Inflammatory macrophage treated with lipopolysaccharide for 4 hours (primary cell): ENCODE measurements at regions not wholly inside any gene's neighbourhood (a gene's known extent, or its start where the extent isn't known, plus 50 kb on each side); places are given as distances from the start of the nearest gene placed in this dataset.
"Not testable (repeated sequence)": the region's sequence is repeated elsewhere in the genome, so short reads cannot be mapped to it uniquely, and the experiment has no call there.

Source experiments
- DNase-seq: peaks from one replicate; pipeline ENCODE4 v3.0.0-alpha.2; 2020

DNA sequence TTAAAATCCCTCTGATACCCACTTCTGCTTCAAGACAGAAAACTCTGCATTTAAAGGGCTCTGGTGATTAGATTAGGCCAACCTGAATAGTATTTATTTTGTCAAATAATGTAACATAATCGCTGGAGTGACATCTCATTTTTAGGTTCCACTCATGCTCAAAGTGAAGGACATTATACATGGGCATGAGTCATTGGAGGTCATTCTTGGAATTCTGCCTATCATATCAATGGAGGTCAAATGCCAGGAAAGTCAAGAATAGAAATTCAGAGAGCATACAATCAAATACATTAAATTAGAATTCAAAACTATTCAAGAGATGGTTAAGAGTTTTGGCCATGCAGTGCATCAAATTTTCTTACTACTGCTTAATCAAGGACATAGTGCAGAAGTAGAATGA lies 50.8 kb upstream of the PRSS1 start:
- no peak for DNase-seq

DNA sequence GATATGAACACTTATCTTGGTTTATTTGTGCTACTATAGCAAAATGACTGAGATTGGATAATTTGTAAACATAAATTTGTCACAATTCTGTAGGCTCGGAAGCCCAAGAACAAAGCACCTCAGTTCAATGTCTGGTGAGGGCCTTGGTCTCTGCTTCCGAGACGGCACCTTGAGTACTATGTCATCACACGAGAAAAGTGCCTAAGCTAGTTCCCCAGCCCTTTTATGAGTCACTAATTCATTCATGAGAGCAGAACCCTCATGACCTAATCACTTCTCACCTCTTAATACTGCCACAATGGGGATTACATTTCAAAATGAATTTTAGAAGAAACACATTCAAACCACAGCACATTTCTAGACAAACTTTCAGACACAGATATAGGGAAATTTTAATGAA lies 52.0 kb upstream of the PRSS1 start:
- DNase-seq: peak; percentile 12

DNA sequence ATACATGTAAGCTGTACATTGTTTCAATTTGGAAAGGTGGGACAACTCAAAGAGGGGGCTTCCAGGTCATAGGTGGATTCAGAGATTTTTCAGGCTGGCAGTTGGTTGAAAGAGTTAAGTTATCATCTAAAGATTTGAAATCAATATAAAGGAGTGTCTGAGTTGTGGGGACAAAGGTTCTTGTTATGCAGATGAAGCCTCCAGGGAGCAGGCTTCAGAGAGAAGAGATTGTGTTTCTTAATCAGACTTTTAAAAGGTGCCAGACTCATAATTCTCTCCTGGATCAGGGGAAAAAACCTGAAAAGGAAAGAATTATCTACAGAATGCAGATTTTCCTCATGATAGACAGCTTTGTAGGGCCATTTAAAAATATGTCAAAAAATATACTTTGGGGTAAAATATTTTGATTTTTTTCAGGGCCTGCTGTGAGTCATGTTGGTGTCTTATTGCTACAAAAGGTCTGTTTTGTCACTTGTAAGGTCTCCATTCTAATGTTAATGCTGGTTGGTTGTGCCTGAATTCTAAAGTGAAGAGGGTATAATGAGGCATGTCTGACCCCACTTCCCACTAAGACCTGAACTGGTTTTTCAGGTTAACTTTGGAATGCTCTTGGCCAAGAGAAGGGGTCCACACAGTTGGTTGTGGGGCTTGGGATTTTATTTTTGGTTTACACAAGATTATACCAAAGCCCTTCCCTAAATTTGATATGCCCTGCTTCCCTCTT lies 52.7 kb upstream of the PRSS1 start:
- DNase-seq: no peak

DNA sequence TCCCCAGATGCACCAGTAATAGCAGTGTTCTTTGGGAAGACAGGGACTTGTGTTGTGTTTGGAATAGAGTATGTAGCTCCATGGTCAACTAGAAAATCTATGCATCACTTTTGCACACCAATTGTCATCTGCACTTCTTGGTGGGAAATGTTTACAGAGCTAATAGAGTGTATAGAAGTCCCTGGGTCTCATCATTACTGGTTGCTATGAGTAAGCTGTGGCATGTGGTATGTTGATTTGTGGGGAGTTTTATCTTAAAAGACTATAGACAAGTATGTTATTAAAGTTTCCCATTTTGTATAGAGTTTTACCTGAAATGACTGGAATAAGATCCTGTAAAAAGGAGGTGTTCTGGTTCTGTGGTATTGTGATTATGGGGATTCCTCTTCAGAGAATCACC lies 55.4 kb upstream of the PRSS1 start:
- no peak for DNase-seq

DNA sequence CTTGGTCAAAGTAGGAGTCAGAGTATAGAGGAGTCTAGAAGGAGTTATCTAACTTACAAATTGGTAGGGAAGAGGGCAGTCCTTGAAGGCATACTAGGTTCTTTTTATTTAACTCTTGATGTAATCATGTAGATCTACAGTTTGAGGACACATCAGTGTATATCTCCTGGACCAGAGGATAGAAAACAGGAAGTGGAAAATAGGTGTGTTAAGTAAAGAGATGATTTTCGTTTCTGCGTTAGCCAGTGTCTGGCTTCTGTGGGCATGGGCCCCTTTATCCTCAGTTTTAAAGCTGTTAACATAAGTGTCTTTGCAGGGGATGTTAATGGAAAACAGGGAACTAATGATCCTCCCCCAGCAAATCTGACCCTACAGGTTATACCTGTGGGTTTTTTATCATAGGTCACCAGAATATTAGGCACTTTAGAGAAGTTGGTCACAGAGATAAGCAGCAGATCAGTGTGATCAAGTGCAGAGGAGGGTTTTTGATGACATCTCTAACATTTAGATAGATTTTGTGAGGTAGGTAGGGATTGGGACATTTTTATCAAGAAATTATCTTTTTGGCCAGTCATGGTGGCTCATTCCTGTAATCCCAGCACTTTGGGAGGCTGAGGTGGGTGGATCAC lies 58.6 kb upstream of the PRSS1 start:
- DNase-seq: no peak

DNA sequence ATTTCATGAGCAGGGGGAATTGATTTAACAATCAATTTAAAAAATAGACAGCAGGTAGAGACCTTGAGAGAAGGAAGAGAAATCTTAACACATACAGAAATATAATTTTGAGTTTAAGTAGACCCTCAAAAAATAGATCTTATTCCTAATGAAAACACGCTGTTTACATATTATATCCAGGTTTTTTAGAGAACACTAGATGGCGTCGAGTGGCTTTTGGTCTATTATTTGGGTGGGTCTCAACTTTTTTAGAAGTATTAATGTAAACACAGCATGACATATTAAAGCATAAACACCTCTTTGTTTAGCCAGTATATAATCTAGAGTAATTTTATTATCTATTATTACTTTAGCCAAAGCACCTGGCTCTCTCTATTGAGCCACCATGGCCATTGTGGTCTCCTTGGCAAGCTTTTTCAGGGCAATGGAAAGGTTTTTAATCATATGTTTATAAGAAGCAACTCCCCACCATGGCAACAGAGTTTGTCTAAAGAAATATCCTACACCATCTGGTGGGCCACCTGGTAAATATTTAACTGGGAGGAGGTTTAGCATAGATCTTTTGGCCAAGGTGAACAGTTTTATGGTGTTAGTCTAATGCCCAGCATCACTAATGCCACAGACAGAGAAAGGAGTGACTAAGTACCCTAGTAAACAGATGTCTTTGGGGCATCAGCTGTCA lies 59.7 kb upstream of the PRSS1 start:
- no peak for DNase-seq

DNA sequence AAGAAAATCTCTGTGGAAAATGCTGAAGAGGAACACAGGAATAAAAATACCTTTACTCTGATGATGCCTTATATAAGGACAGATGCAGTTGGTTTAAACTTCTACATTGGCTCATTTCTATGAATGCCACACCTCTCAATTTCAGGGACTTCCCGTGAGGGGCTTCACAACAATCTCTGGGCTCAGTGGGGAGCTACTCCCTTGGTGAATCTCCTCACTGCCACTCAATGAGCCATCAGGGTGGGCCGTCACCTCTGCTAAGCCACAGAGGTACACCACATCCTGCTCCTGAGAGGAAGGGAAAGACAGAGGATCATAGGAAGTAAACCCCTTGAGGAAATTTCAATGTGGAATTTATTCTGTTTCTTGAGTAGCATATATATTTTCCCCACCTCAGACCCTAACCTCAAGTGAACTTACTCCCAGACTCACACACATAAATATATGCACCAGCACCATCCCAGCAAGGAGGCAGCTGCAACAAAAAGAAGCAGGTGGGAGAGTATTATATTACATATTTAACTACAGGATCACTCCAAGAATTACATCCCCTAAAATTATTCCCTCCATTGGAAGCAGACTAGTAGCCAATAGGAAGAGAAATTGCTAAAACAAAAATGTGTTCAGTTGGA lies 63.3 kb upstream of the PRSS1 start:
- DNase-seq: no peak

DNA sequence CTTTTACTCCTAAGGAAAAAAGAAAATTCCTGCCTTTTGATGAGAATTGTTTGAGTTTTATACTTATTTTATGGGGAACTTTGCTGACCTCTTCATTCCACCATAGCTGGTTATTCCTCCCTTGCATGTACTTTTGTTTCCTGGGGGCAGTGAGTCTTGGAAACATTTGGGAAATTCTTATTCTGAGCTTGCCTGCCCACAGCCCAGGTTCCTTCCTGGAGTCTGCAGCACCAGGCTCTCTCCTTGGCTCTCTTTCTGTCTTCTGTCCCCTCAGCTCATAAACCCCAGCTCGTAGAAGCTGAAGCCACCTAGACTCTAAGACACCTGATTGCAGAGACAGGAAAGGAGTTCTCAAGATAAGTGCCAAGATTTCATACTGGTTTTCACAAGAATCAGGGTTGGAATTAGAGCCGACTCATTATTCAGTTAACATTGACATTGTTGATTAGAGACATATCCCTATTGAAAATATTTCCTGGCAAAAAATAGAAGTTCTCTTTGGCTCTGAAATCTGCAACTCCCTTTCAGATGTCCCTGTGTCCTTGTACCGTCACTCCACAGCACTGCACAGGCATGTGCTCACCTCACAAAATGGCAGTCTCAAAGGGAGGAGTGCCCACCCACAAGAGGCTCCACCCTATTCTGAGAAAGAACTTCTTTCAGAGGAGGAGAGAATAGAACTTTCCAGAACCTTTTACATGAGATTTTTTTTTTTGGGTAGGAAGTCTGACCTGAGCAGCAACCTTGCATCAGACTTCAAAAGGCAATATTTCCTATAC lies 67.8 kb upstream of the PRSS1 start:
- DNase-seq: no peak

DNA sequence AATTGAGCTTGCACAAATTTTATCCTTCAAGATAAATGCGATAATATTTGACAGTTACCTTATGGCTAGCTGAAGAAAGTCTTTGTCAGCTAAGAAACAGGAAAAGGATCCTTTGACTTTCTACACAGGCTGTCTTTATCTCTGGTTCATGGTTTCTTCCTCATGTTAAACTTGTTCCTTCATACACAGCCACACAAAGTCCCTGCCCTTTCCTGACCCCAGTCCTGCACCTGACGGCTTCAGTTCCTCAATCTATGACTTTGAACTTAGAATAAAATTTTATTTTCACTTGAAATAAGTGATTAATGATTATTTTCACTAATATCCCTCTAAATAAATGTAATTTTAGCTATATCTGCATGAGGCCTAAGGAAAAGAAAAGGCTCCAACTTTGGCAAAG lies 77.8 kb upstream of the PRSS1 start:
- no peak for DNase-seq

DNA sequence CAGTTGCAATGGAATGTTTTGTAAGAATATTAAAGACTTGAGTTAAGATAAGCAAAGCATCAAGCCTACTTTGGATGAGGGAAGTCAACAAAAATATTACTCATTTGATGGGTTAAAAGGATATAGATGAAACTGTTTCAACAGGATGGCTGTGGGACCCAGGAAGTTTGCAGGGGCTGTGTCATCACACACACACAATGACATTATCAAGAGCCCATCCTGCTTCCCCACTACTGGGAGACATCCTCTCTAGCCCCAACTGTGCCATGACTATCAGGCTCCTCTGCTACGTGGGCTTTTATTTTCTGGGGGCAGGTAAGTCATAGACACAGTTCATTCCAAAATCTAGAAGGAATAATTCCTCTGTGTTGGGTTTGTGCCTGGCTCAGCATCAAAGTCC lies 78.8 kb upstream of the PRSS1 start:
- no peak for DNase-seq

DNA sequence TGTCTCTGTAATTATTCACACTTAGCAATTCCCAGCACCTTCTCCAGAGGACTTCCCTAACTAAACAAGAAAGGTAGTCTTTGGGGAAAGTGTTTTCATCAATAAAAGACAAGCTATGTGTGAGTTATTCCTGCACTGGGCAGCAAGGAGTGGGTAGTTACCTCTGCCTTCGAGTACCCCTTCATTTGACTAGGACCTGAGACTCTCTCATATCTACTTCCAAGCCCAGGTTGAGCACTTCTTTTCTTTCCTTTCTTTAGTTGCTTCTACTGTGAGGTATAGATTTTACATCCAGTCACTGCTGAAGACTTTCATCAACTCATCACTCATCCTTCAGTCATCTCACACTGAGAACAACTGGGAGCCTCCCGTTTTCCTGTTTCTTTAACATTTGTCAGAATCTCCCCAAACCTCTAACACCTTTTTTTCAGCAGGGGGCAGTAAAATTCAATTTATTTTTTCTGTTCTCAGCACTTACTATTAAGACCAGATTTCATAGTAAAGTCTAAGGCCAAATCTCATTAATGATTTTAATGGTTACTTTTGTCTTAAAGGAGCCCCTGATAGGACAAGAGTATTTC lies 80.1 kb upstream of the PRSS1 start:
- peak; percentile 8 for DNase-seq

DNA sequence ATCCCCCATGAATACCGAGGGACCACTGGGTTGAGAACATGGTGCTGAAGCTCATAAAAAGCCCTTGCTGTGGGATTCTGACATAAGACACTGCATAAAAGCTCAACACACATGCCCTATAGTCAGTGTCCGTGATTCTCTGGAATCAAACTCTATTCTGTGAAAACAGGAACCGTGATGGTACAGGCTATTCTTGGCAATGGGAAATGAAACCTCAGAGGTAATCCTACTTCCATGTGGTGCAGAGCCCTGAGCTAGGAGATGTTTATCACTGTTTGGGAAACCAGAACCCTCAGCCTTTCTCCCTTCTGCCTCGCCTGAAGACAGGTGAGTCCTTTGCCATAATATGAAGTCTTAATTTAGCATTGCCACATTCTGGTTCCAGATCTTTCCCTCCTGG lies 80.8 kb upstream of the PRSS1 start:
- DNase-seq: peak; percentile 51

DNA sequence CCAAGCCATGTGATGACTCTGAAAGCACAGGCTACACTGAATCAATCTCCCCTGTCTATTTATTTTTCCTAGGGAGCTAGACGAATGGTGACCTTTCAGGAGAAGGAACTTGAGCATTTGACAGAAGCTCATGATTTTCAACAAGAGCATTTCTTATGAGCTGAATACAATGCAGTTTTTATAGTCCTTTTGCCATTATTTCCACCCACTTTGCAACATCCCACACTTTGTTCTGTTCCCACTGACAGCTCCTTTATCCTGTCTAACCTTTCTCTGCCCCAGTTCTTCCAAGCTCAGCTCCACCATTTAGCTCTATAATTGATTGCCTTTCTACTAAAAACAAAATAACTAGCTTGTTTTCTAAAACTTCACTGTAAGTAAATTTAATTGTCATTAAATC lies 91.9 kb upstream of the PRSS1 start:
- DNase-seq: no peak

DNA sequence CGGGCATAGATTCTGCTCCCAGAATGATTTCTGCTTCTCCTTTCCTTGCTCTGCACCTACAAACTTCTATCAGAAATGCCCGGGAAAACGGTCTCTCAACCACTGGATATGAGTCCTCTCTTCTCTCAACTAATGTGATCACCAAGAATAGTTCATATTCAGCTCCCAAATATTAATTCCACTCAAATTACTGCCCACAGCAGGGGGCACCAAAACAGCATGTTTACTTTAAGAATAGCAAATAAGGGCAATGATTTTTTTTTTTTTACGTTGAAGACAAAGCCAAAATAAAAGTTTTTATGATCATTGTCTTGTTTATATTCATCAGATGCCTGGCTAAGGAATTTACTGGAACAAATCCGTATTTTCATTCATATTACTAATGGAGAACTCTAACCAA lies 94.9 kb upstream of the PRSS1 start:
- peak; percentile 7 for DNase-seq

DNA sequence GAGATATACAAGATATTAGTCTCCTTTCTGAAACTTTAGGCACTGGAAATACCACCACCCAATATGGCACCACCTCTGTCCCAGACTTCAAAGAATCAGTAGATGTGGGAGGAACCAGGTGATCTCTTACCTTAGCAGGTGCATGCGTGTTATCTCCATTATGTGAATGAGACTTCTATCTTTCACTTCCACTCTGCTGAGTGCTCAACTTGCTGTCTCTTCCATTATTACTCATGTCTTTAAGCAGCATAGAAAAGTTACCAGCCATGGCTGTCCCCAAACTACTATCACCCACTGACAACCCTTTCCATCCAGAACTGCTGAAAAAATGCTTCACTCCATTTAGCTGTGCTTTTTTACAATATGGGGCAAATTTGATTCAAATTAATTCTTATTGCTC lies 101.5 kb upstream of the PRSS1 start:
- no peak for DNase-seq

DNA sequence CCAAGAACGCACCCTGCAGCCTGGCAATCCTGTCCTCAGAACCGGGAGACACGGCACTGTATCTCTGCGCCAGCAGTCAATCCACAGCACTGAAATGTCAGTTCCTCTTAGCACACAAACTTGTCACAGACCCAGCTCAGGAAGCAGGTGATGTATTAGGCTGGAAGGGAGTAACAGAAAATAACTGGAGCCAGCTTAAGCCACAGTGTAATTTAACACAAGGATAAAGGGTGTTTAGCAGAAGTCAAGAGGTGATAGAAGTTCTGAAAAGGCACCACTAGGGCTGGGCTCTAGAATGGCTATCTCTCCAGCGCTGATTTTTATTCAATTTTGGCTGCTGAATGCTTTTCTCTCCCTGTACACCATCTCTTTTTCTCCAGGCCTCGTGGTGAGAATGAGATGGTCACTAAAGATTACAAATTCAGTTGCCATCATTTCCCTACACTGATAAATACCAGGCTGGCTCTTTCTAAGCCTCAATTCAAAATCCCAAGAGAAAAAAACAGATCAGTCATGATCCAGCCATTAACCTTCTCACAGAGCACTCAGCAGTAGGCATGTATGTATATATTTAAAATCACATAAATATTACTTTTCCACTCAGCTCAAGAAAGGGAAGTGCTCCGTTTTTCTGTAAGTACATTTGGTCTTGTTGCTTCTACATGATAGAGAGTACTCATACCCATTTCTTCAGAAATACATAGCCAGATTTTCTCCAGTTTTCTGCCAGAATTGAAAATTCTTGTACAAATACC lies 102.7 kb upstream of the PRSS1 start:
- DNase-seq: no peak

DNA sequence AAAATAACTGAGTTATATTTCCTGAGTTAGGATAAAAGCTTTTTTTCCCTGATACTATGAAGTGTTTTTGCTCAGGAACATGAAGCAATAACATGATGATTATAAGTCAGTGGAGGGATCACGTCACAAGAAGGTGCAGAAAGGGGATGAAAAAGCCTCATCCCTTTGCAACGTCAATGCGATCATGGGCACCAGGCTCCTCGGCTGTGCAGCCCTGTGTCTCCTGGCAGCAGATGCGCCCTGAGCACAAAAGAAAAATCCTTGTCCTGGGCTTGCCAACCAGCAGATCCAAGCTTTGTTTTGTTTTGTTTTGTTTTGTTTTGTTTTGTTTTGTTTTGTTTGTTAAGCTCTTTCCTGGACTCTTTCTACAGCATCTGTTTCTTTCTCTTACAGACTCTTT lies 103.5 kb upstream of the PRSS1 start:
- peak; percentile 18 for DNase-seq

DNA sequence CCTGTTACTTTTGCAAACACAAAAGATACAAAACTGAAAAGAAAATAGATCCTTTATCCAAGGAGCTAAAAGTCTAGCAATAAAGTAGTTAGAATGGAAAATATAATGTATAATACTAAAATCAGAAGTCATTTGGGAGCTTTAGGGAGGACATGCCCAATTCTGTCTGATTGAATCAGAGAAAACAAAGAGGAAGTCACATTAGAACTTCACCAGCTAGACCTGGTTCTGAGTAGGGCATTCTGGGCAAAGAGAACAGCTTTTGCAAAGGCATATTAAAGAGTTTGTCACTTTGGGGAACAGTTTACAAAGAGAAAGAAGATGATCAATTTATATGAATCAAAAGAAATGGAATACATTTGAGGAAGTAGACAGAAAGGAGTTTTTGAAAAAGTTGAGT lies 107.0 kb upstream of the PRSS1 start:
- no peak for DNase-seq

DNA sequence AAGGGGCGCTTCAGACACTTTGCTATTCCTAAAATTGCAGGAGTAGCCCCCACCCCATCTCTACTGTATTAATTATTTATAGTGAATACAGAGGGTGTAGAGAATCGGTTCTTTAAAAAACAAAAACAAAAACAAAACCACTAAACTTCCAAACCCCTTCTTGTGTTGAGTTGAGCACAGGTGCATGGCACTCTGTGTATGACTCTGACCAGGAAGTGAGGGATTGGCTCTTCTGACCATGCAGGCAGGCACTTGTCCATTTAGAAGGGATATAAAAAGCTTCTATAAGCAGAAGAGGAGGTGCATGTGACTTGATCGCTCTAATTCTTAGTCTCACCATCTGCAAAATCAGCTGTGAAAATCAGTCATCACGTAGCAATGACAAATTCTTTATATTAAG lies 108.0 kb upstream of the PRSS1 start:
- DNase-seq: not testable (repeated sequence)

DNA sequence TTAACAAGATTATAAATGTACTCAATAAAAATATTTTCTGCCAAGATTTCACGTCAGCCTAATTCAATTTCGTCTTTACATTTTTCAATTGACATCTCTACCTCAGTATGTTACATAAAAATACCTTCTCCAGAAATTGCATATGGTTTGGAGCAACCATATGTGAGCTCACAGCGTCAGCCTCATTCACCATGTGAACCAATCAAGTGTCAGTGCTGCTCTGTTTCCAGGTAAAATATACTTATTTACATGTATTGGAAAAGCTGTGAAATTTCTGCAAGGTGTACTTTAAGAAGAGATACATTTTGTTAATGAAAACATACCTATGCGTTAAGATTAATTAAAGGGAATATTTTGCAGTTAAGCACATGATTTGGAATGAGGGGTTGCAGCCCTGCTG lies 110.7 kb upstream of the PRSS1 start:
- no peak for DNase-seq

DNA sequence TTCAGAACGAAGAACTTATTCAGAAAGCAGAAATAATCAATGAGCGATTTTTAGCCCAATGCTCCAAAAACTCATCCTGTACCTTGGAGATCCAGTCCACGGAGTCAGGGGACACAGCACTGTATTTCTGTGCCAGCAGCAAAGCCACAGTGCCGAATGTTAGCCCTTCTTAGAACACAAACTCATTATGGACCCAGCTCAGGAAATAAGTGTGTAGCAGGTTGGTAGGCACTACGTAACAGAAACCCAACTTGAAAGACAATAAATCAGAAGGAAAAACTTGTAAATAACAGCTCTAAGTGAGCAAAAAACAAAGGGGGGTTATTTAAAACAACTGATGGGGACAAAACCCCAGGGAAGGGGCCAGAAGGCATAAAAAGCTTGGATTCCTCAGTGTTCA lies 112.0 kb upstream of the PRSS1 start:
- DNase-seq: no peak

DNA sequence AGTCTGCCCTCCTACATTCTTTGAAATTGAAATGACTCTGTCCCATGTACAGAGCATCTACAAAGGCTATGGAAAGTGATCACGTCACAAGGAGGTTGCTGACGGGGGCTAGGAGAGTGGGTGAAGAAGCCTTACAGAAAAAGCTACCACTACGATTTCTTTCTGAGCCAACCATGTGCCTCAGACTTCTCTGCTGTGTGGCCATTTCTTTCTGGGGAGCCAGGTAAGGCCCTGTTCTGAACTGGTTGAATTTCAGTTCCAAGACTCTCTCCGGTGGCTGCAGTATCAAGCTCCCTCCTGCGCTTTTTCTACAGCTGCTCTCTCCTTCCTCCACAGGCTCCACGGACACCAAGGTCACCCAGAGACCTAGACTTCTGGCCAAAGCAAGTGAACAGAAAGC lies 112.5 kb upstream of the PRSS1 start:
- no peak for DNase-seq
